ENCODE measurements at regions not wholly inside any gene's neighbourhood (a gene's known extent, or its start where the extent isn't known, plus 50 kb on each side); places are given as distances from the start of the nearest gene placed in this dataset.

- TF ChIP-seq POLR2A (IDR thresholded peaks at IDR 0.05) (no peak), CTCF (IDR thresholded peaks at IDR 0.05) (no peak)
Observed at GRCh38 chr2:54021702-54022101, 50.9 kb upstream of the PSME4 start.

Data from ovary (tissue), 3 donors.